Loucy (cell line): ENCODE measurements at regions not wholly inside any gene's neighbourhood (a gene's known extent, or its start where the extent isn't known, plus 50 kb on each side); places are given as distances from the start of the nearest gene placed in this dataset.

Experiments
- H2AFZ ChIP-seq: fragments of 200-600 bp; sonication (generic); 2 replicates; pipeline ENCODE4 v1.6.0; 2016; ENCODE audit warnings: antibody characterized with exemption, mild to moderate bottlenecking, low read length, moderate library complexity
- H3F3A ChIP-seq: fragments of 200-600 bp; 2 replicates; pipeline ENCODE4 v1.6.0; 2016; ENCODE audit warnings: antibody characterized with exemption, low read depth, mild to moderate bottlenecking
- H3K27me3 ChIP-seq: fragments of 200-600 bp; sonication (generic); 2 replicates; pipeline ENCODE4 v1.6.1; 2014; ENCODE audit warnings: low read length, mild to moderate bottlenecking; ENCODE audit not compliant: insufficient read depth, poor library complexity, severe bottlenecking
- H3K36me3 ChIP-seq: fragments of 200-600 bp; sonication (generic); 2 replicates; pipeline ENCODE4 v1.6.1; 2016; ENCODE audit warnings: low read length; ENCODE audit not compliant: insufficient read depth
- H3K4me1 ChIP-seq: fragments of 200-600 bp; sonication (generic); 2 replicates; pipeline ENCODE4 v1.5.1; 2014; ENCODE audit warnings: low read length, mild to moderate bottlenecking; ENCODE audit not compliant: insufficient read depth, poor library complexity, severe bottlenecking
- H3K4me2 ChIP-seq: fragments of 200-600 bp; sonication (generic); 2 replicates; pipeline ENCODE4 v1.6.0; 2014; ENCODE audit warnings: antibody characterized with exemption, low read length, low read depth, mild to moderate bottlenecking; ENCODE audit not compliant: poor library complexity, severe bottlenecking
- H3K4me3 ChIP-seq: fragments of 200-600 bp; sonication (generic); 2 replicates; pipeline ENCODE4 v1.5.1; 2014; ENCODE audit warnings: low read length, mild to moderate bottlenecking, mixed read lengths; ENCODE audit not compliant: poor library complexity, severe bottlenecking
- H3K79me2 ChIP-seq: fragments of 200-600 bp; sonication (generic); 2 replicates; pipeline ENCODE4 v1.6.1; 2014; ENCODE audit warnings: low read length; ENCODE audit not compliant: insufficient read depth
- H3K9ac ChIP-seq: fragments of 200-600 bp; sonication (generic); 2 replicates; pipeline ENCODE4 v1.6.0; 2014; ENCODE audit warnings: mild to moderate bottlenecking, low read depth, low read length, moderate library complexity; ENCODE audit not compliant: poor library complexity, severe bottlenecking
- H3K9me2 ChIP-seq: fragments of 200-600 bp; sonication (generic); replicated peaks from 2 replicates; pipeline ENCODE4 v1.6.1; 2016; ENCODE audit warnings: low read depth, low read length, mixed read lengths
- H3K9me3 ChIP-seq: fragments of 200-600 bp; sonication (generic); 2 replicates; pipeline ENCODE4 v1.6.1; 2014; ENCODE audit warnings: mild to moderate bottlenecking, antibody characterized with exemption, low read length, low read depth; ENCODE audit not compliant: insufficient read depth
- H4K20me1 ChIP-seq: fragments of 200-600 bp; sonication (generic); 2 replicates; pipeline ENCODE4 v1.6.0; 2014; ENCODE audit warnings: antibody characterized with exemption, low read length, mild to moderate bottlenecking; ENCODE audit not compliant: insufficient read depth, poor library complexity, severe bottlenecking
- EZH2phosphoT487 ChIP-seq: fragments of 200-600 bp; IDR thresholded peaks from 2 replicates; pipeline ENCODE4 v1.6.1; 2018; ENCODE audit warnings: antibody characterized with exemption, mild to moderate bottlenecking, moderate library complexity, borderline replicate concordance
- TF ChIP-seq, protein P1 (sequence below): fragments of 200-600 bp; sonication (generic); conservative IDR thresholded peaks from 2 replicates; pipeline ENCODE4 v1.5.1; 2014; ENCODE audit warnings: mild to moderate bottlenecking, antibody characterized with exemption, low read length

DNA sequence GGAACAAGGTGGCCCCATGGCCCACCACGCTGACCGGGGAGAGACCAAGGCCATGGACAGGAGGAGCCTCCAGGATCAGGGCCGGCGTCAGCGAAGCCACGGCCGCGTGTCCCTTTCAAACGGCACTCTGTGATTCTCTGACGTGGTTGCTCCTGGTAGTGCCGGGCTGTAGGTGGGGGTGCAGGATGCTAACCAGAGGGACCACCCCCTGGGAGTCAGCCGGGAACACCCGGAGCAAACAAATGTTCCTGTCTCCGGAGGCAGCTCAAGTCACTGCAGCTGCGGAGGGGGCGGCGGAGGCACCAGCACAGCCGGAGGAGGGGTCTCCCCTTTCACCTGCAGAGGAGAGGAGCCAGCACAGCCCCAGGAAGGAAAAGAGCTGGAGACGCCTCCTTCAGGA lies 750.6 kb upstream of the SALL3 start:
- Histone ChIP-seq H3K9me3 (no peaks in the 10 kb centered on the region; the same call in 1 of the 2 replicates), H3F3A (no peaks in the 10 kb centered on the region), H4K20me1 (no peaks in the 10 kb centered on the region), H3K4me2 (no peak overlapping the region), H3K4me3 (no peak overlapping the region), H3K36me3 (no peaks in the 10 kb centered on the region), H2AFZ (no peak overlapping the region), H3K79me2 (no peaks in the 10 kb centered on the region), H3K4me1 (no peaks in the 10 kb centered on the region), H3K9ac (no peak overlapping the region), H3K27me3 (no peaks in the 10 kb centered on the region), H3K9me2 (no peaks in the 10 kb centered on the region)
- TF ChIP-seq EZH2phosphoT487 = no peak
- TF ChIP-seq, protein P1, sequence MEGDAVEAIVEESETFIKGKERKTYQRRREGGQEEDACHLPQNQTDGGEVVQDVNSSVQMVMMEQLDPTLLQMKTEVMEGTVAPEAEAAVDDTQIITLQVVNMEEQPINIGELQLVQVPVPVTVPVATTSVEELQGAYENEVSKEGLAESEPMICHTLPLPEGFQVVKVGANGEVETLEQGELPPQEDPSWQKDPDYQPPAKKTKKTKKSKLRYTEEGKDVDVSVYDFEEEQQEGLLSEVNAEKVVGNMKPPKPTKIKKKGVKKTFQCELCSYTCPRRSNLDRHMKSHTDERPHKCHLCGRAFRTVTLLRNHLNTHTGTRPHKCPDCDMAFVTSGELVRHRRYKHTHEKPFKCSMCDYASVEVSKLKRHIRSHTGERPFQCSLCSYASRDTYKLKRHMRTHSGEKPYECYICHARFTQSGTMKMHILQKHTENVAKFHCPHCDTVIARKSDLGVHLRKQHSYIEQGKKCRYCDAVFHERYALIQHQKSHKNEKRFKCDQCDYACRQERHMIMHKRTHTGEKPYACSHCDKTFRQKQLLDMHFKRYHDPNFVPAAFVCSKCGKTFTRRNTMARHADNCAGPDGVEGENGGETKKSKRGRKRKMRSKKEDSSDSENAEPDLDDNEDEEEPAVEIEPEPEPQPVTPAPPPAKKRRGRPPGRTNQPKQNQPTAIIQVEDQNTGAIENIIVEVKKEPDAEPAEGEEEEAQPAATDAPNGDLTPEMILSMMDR = no peak

- Histone ChIP-seq H3K4me2 (no peak overlapping the region), H4K20me1 (no peaks in the 10 kb centered on the region), H3K4me3 (no peak overlapping the region), H3K9me2 (no peaks in the 10 kb centered on the region), H3K79me2 (no peaks in the 10 kb centered on the region), H3K9ac (no peak overlapping the region), H3K36me3 (no peaks in the 10 kb centered on the region), H3K27me3 (no peaks in the 10 kb centered on the region), H3K4me1 (no peaks in the 10 kb centered on the region), H3K9me3 (no peaks in the 10 kb centered on the region; the same call in 1 of the 2 replicates), H2AFZ (no peak overlapping the region), H3F3A (no peaks in the 10 kb centered on the region)
- no peak for TF ChIP-seq EZH2phosphoT487
- TF ChIP-seq, protein P1 = no peak
These were observed 748.7 kb upstream of the SALL3 start for GRCh38 chr18:78230911-78231310.

- no peaks in the 10 kb centered on the region for H3K4me1 ChIP-seq
- H3K36me3 ChIP-seq = no peaks in the 10 kb centered on the region
- no peaks in the 10 kb centered on the region for H3K79me2 ChIP-seq
- no peaks in the 10 kb centered on the region for H3K9me2 ChIP-seq
- H4K20me1 ChIP-seq = no peaks in the 10 kb centered on the region
- H3K4me2 ChIP-seq = no peak overlapping the region
- H3K9me3 ChIP-seq = no peaks in the 10 kb centered on the region; the same call in 1 of the 2 replicates
- H3F3A ChIP-seq = no peaks in the 10 kb centered on the region
- no peaks in the 10 kb centered on the region for H3K27me3 ChIP-seq
- H3K4me3 ChIP-seq = no peak overlapping the region
- no peak for TF ChIP-seq EZH2phosphoT487
- TF ChIP-seq, protein P1 = no peak
- no peak overlapping the region for H3K9ac ChIP-seq
- no peak overlapping the region for H2AFZ ChIP-seq
These were observed 747.4 kb upstream of the SALL3 start for GRCh38 chr18:78232196-78232595.
